GM18951 (cell line): ENCODE measurements at regions not wholly inside any gene's neighbourhood (a gene's known extent, or its start where the extent isn't known, plus 50 kb on each side); places are given as distances from the start of the nearest gene placed in this dataset.

Experiments used
- POLR2A ChIP-seq: IDR thresholded peaks from 4 replicates; pipeline ENCODE4 v1.6.1; 2011; ENCODE audit warnings: mild to moderate bottlenecking; ENCODE audit not compliant: insufficient read length, insufficient read depth; ENCODE audit errors: extremely low read depth
- in situ Hi-C: fragments of 300-500 bp; cut with MboI; formaldehyde crosslinking; loops from one replicate; pipeline ENCODE4 v1.12.0; 2022; ENCODE audit warnings: low sequenced_read_pairs, mixed read lengths, inconsistent platforms; ENCODE audit not compliant: unreplicated experiment

DNA sequence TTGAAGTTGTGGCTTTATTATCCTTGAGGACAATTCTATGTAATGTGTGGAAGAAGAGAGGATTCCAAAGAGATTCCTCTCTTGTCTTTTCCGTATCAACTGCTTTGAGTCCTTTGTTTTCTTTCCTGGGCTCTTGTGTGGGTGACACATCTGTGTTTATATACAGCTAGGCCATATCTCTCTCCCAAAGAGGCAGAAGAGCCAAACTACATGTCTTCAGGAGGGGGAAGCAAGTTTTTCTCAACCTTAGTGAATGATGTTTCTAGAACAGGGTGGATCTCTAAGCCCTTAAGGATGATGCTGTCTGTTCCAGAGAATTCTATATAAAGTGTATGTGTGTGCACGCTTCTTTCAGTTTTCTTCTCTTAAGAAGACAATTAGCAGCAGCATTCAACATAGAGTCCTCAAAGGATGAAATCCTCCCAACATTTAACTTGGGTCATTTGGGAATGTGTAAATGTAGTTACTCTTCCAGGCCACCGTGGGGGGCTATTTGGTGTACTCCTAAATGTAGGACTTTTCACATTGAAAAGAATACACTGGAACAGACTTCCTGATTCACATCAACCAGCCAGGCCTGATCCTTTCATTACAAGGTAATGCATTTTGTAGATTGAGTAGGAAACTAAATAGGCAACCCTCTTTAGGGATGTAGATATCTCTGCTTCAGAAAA lies 92.8 kb upstream of the EEF1E1 start:
- in situ Hi-C loops: no loop called here
- TF ChIP-seq POLR2A: no peak

DNA sequence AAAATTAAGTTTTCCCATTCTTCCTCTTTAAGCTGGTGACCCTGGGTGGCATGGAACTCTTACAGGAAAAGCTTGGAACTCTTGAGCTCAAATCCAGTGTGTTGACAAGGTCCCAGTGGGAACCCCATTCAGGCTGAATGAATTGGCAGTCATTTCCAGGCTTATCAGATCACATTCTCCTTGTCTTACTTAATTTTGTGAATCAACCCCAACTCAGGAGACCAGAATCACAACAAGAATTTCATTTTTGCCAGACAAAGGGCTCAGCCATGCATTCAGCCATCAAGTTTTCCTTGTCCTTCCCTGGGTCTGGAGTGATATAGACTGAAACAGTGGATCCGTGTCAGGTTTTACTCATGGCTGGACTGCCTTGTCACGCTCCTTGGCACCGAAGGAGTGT lies 92.1 kb upstream of the EEF1E1 start:
- in situ Hi-C loops: no loop called here
- TF ChIP-seq POLR2A: no peak

GRCh38 chr6:8193541-8193940 lies 91.2 kb upstream of the EEF1E1 start:
- in situ Hi-C loops: no loop called here
- no peak for TF ChIP-seq POLR2A

GRCh38 chr6:8192597-8192996 lies 90.2 kb upstream of the EEF1E1 start:
- no peak for TF ChIP-seq POLR2A
- in situ Hi-C loops: no loop called here

DNA sequence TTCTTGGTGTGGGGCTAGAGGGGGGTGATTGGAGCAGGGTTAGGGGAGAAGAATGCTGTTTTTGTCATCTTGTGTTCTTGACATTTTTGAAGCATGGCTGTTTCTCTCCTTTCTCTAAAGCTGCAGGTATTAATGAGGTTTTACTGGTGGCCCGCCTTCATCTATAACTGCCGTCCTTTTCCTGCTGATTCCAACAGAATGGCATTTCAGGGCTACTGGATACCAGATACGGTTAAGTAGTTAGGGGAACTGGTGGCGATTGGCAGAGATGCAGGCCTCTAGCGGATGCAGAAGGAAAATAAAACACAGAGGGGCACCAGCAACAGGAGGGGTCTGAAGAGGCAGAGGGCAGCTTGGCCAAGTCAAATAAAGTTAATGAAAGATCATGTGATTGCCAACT lies 89.7 kb upstream of the EEF1E1 start:
- TF ChIP-seq POLR2A: no peak
- in situ Hi-C loops: no loop called here

DNA sequence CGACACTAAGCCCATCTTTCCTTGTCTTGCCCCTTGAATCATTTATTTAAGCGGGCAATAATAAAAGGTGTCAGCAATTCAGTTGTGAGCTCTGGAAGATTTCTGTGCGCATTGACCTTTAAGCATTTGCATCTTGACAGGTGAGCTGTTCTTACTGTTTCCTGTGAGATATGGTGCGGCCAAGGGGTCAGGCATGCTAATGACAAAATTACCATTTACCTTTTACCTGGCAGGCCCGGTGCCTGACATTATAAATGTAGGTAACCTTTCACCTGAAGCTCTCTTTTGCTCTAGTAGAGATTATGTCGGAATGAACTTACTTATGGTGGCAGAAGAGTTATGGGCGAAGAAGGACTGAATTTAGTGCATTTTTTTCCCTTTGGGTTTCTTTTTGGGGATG lies 89.3 kb upstream of the EEF1E1 start:
- no peak for TF ChIP-seq POLR2A
- in situ Hi-C loops: no loop called here

GRCh38 chr6:8187209-8187608 lies 84.9 kb upstream of the EEF1E1 start:
- no peak for TF ChIP-seq POLR2A
- in situ Hi-C loops: no loop called here

- in situ Hi-C loops: no loop called here
- TF ChIP-seq POLR2A: no peak
Observed at GRCh38 chr6:8182902-8183665, 80.7 kb upstream of the EEF1E1 start.

DNA sequence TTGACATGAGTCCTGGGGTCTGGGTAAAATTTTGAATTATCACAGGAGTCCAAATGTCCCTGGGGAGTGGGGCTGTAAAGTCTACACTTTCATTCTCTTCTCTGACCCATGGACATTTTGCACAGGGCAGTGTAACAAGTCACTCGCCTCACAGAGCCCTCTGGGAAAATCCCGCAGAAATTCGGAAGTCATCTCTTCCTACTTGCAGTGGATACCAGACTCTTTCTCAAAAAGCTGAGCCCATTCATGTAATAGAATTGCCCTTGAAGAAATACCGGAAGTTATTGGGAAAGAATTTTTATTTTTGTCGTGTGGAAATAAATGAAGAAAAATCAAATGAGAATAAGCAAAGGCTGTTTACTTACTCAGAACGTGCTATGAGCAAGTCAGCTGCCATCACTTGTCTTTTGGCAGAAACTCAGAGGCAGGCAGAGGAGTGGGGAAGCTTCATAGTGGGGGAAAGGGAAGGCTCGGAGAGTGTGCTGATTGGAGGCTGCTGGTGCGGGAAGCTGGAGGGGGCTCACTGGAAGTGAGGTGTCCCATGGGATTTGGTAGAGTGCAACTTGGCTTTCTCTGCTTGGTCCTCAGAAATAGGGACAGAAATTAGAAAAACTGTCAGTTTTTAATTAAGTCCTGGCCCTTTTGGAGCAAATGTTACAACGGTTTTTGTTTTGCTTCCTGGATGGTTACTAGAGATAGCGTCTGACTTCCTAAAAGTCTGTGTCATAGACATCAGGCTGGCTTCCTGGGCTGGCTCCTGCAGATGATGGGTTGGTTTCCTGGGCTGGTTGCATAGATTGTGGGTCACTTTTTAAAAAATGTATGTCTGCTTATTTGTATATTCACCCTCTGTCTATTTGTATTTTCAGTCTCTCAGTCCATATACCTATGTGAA lies 79.8 kb upstream of the EEF1E1 start:
- in situ Hi-C loops: no loop called here
- TF ChIP-seq POLR2A: no peak

GRCh38 chr6:8181160-8181881 lies 79.0 kb upstream of the EEF1E1 start:
- in situ Hi-C loops: no loop called here
- no peak for TF ChIP-seq POLR2A

DNA sequence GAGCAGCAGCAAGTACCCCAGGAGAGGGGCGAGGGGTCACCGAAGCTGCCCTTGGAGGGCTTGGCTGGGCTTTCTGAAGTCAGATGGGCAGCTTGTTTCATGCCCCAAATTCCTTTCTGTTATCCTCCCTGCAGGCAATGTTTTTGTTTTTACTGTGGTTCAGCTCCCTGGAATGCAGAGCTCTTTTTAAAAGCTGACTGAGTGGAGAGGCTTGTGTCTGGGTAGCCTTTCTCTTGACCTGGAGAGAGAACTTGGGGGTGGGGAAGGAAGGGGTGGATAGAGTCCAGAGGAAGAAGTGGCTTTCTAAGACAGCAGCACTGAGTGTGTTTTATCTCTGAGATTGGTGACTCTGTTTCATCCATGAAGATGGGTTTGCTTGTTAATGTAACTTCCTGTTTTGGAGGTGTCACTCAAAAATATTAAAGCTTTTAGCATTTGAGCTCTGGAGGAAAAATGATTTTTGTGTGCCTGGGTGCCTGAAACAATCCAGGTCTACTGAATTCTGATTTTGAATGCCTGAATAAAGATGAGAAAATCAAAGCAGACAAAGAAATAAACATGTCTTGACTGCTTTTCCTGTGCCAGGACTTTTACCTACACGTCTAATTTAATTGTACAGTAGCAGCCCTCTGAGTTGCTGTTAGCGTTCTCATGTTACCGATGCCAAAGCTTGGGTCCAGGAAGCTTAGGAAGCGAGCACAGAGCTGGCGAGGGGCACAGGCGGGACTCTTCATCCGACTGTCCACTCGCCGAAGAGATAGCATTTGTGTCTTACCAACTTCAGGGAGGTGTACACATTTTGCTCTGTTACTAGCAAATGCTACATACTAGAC lies 78.2 kb upstream of the EEF1E1 start:
- in situ Hi-C loops: no loop called here
- no peak for TF ChIP-seq POLR2A

DNA sequence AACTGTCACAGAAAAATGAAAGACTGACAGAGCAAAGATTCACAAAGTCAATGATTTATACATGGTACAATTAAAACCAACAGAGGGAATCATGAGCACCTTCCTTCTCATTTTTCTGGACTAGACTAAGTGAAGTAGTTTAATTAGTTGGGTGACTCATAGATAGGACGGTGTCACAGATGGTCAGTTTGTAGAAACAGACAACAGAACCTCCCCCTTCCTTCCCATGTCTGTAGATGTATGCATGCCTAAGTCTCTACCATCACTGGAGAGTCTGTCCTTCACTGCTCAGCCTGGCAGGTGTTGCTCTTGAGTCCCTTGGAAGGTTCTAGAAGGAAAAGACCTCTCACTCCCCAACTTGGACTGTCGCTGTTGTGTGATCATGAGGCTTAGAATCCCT lies 75.4 kb upstream of the EEF1E1 start:
- no peak for TF ChIP-seq POLR2A
- in situ Hi-C loops: no loop called here
